SU-DHL-6 (cell line): ENCODE measurements at regions not wholly inside any gene's neighbourhood (a gene's known extent, or its start where the extent isn't known, plus 50 kb on each side); places are given as distances from the start of the nearest gene placed in this dataset.

Source experiments
- H2AFZ ChIP-seq: fragments of 200-600 bp; sonication (generic); 2 replicates; pipeline ENCODE4 v1.6.1; 2014; ENCODE audit warnings: low read depth, mild to moderate bottlenecking, moderate library complexity, mixed read lengths, antibody characterized with exemption, low read length; ENCODE audit not compliant: severe bottlenecking
- H3F3A ChIP-seq: fragments of 200-600 bp; shearing (Covaris generic); 2 replicates; pipeline ENCODE4 v1.6.0; 2016; ENCODE audit warnings: antibody characterized with exemption, mild to moderate bottlenecking; ENCODE audit not compliant: insufficient read depth
- H3K27ac ChIP-seq: fragments of 200-600 bp; sonication (generic); 2 replicates; pipeline ENCODE4 v1.5.1; 2016; ENCODE audit warnings: low read depth, mild to moderate bottlenecking, low read length, moderate library complexity, mixed read lengths
- H3K27me3 ChIP-seq: fragments of 200-600 bp; sonication (generic), shearing (Covaris generic); 2 replicates; pipeline ENCODE4 v1.6.0; 2014; ENCODE audit warnings: mild to moderate bottlenecking, low read length
- H3K36me3 ChIP-seq: fragments of 200-600 bp; sonication (generic); 2 replicates; pipeline ENCODE4 v1.6.1; 2014; ENCODE audit warnings: mild to moderate bottlenecking, low read length, mixed read lengths
- H3K4me2 ChIP-seq: fragments of 300-600, 200-600 bp; shearing (Covaris generic), sonication (generic); 2 replicates; pipeline ENCODE4 v1.6.0; 2014; ENCODE audit warnings: low read length, low read depth, mild to moderate bottlenecking; ENCODE audit not compliant: poor library complexity, severe bottlenecking
- H3K4me3 ChIP-seq: fragments of 200-600 bp; sonication (generic); 2 replicates; pipeline ENCODE4 v1.5.1; 2014; ENCODE audit warnings: antibody characterized with exemption, low read length, mild to moderate bottlenecking, mixed read lengths; ENCODE audit not compliant: insufficient read depth, poor library complexity, severe bottlenecking
- H3K79me2 ChIP-seq: fragments of 200-600 bp; sonication (generic); 2 replicates; pipeline ENCODE4 v1.6.1; 2014; ENCODE audit warnings: mild to moderate bottlenecking, low read length, moderate library complexity; ENCODE audit not compliant: insufficient read depth
- H3K9ac ChIP-seq: fragments of 200-600 bp; sonication (generic); 2 replicates; pipeline ENCODE4 v1.7.0; 2014; ENCODE audit warnings: mild to moderate bottlenecking, low read length
- H3K9me2 ChIP-seq: fragments of 200-600 bp; sonication (generic); replicated peaks from 2 replicates; pipeline ENCODE4 v1.6.1; 2014; ENCODE audit warnings: low read length; ENCODE audit not compliant: insufficient read depth
- H3K9me3 ChIP-seq: fragments of 200-600 bp; sonication (generic); 2 replicates; pipeline ENCODE4 v1.6.1; 2014; ENCODE audit warnings: low read length, mixed read lengths; ENCODE audit not compliant: insufficient read depth
- H4K20me1 ChIP-seq: fragments of 200-600 bp; sonication (generic); 2 replicates; pipeline ENCODE4 v1.6.1; 2014; ENCODE audit warnings: low read depth, mild to moderate bottlenecking, antibody characterized with exemption, low read length, moderate library complexity, mixed read lengths
- EZH2phosphoT487 ChIP-seq: fragments of 200-600 bp; sonication (generic), shearing (Covaris generic); conservative IDR thresholded peaks from 2 replicates; pipeline ENCODE4 v1.6.1; 2018; ENCODE audit warnings: mild to moderate bottlenecking, antibody characterized with exemption, low read length, moderate library complexity, mixed read lengths
- TF ChIP-seq, protein P1 (sequence below): fragments of 200-600 bp; sonication (generic); IDR thresholded peaks from one replicate; pipeline ENCODE4 v1.5.1; 2017; ENCODE audit warnings: antibody characterized with exemption, mild to moderate bottlenecking, low read length, moderate library complexity; ENCODE audit not compliant: insufficient read depth, poor library complexity, severe bottlenecking

GRCh38 chr17:73947281-73947965 lies 256.1 kb upstream of the RPL38 start:
- H3K27me3 ChIP-seq: no peaks in the 10 kb centered on the region
- H4K20me1 ChIP-seq: no peaks in the 10 kb centered on the region
- H3K27ac ChIP-seq: no peak overlapping the region
- no peak overlapping the region for H3K9ac ChIP-seq
- H2AFZ ChIP-seq: no peak overlapping the region
- no peaks in the 10 kb centered on the region for H3F3A ChIP-seq
- H3K36me3 ChIP-seq: no peaks in the 10 kb centered on the region
- no peak overlapping the region for H3K4me3 ChIP-seq
- H3K9me2 ChIP-seq: no peaks in the 10 kb centered on the region
- no peaks in the 10 kb centered on the region for H3K79me2 ChIP-seq
- TF ChIP-seq EZH2phosphoT487: no peak
- TF ChIP-seq, protein P1, sequence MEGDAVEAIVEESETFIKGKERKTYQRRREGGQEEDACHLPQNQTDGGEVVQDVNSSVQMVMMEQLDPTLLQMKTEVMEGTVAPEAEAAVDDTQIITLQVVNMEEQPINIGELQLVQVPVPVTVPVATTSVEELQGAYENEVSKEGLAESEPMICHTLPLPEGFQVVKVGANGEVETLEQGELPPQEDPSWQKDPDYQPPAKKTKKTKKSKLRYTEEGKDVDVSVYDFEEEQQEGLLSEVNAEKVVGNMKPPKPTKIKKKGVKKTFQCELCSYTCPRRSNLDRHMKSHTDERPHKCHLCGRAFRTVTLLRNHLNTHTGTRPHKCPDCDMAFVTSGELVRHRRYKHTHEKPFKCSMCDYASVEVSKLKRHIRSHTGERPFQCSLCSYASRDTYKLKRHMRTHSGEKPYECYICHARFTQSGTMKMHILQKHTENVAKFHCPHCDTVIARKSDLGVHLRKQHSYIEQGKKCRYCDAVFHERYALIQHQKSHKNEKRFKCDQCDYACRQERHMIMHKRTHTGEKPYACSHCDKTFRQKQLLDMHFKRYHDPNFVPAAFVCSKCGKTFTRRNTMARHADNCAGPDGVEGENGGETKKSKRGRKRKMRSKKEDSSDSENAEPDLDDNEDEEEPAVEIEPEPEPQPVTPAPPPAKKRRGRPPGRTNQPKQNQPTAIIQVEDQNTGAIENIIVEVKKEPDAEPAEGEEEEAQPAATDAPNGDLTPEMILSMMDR: no peak
- H3K9me3 ChIP-seq: no peaks in the 10 kb centered on the region
- H3K4me2 ChIP-seq: no peak overlapping the region

- Histone ChIP-seq H3K27ac (no peak overlapping the region), H3K9me3 (no peaks in the 10 kb centered on the region), H3K27me3 (no peaks in the 10 kb centered on the region), H3K4me3 (no peak overlapping the region), H4K20me1 (no peaks in the 10 kb centered on the region), H3F3A (no peaks in the 10 kb centered on the region), H2AFZ (no peak overlapping the region), H3K79me2 (no peaks in the 10 kb centered on the region), H3K4me2 (no peak overlapping the region), H3K9me2 (no peaks in the 10 kb centered on the region), H3K36me3 (no peaks in the 10 kb centered on the region), H3K9ac (no peak overlapping the region)
- TF ChIP-seq, protein P1: no peak
- no peak for TF ChIP-seq EZH2phosphoT487
These were observed 255.5 kb upstream of the RPL38 start for GRCh38 chr17:73947966-73948355.

GRCh38 chr17:73949903-73950592 lies 253.4 kb upstream of the RPL38 start:
- H3K27ac ChIP-seq: no peak overlapping the region
- H4K20me1 ChIP-seq: no peaks in the 10 kb centered on the region
- H3K9me3 ChIP-seq: no peaks in the 10 kb centered on the region
- no peak for TF ChIP-seq EZH2phosphoT487
- TF ChIP-seq, protein P1: no peak
- H2AFZ ChIP-seq: no peak overlapping the region
- no peak overlapping the region for H3K4me2 ChIP-seq
- no peak overlapping the region for H3K4me3 ChIP-seq
- no peaks in the 10 kb centered on the region for H3K27me3 ChIP-seq
- H3F3A ChIP-seq: no peaks in the 10 kb centered on the region
- H3K79me2 ChIP-seq: no peaks in the 10 kb centered on the region
- no peaks in the 10 kb centered on the region for H3K36me3 ChIP-seq
- no peaks in the 10 kb centered on the region for H3K9me2 ChIP-seq
- no peak overlapping the region for H3K9ac ChIP-seq
